C4-2B (cell line): ENCODE measurements at regions not wholly inside any gene's neighbourhood (a gene's known extent, or its start where the extent isn't known, plus 50 kb on each side); places are given as distances from the start of the nearest gene placed in this dataset.

Experiments used
- CTCF ChIP-seq: fragments of 450-650 bp; conservative IDR thresholded peaks from 2 replicates; pipeline ENCODE4 v1.5.1; 2017; ENCODE audit warnings: mild to moderate bottlenecking
- ZFX ChIP-seq: fragments of 450-650 bp; IDR thresholded peaks from 2 replicates; pipeline ENCODE4 v1.6.1; 2017

- TF ChIP-seq CTCF (no peak), ZFX (no peak)
These were observed 652.2 kb upstream of the WWC1 start for GRCh38 chr5:167639273-167639672.
